ENCODE measurements at regions not wholly inside any gene's neighbourhood (a gene's known extent, or its start where the extent isn't known, plus 50 kb on each side); places are given as distances from the start of the nearest gene placed in this dataset.

DNA sequence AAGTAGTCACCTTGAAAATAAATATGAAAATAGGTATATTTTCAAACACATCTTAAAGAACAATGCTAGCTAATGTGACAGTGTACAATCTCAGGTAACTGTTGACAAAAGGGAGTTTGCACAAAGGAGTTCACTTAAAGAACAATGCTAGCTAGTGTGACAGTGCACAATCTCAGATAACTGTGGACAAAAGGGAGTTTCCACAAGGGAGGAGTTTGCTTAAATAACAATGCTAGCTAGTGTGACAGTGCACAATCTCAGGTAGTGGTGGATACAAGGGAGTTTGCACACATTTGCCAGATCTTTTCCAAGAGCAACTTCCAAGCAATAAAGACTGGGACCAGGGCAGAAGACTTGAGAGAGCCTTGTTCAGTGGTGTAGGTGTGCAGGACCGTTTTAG is 442.9 kb upstream of the FTMT start (continued):
- TF ChIP-seq, protein P1, sequence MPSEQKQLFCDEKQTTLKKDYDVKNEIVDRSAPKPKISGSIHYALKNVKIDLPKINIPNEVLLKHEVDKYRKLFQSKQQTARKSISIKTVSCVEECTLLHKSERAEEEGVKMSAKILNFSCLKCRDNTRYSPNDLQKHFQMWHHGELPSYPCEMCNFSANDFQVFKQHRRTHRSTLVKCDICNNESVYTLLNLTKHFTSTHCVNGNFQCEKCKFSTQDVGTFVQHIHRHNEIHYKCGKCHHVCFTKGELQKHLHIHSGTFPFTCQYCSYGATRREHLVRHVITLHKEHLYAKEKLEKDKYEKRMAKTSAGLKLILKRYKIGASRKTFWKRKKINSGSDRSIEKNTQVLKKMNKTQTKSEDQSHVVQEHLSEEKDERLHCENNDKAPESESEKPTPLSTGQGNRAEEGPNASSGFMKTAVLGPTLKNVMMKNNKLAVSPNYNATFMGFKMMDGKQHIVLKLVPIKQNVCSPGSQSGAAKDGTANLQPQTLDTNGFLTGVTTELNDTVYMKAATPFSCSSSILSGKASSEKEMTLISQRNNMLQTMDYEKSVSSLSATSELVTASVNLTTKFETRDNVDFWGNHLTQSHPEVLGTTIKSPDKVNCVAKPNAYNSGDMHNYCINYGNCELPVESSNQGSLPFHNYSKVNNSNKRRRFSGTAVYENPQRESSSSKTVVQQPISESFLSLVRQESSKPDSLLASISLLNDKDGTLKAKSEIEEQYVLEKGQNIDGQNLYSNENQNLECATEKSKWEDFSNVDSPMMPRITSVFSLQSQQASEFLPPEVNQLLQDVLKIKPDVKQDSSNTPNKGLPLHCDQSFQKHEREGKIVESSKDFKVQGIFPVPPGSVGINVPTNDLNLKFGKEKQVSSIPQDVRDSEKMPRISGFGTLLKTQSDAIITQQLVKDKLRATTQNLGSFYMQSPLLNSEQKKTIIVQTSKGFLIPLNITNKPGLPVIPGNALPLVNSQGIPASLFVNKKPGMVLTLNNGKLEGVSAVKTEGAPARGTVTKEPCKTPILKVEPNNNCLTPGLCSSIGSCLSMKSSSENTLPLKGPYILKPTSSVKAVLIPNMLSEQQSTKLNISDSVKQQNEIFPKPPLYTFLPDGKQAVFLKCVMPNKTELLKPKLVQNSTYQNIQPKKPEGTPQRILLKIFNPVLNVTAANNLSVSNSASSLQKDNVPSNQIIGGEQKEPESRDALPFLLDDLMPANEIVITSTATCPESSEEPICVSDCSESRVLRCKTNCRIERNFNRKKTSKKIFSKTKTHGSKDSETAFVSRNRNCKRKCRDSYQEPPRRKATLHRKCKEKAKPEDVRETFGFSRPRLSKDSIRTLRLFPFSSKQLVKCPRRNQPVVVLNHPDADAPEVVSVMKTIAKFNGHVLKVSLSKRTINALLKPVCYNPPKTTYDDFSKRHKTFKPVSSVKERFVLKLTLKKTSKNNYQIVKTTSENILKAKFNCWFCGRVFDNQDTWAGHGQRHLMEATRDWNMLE (tag by site-specific recombination; conservative IDR thresholded peaks at IDR 0.05; ENCODE audit: low read depth) = no peak
- TF ChIP-seq, protein P2, sequence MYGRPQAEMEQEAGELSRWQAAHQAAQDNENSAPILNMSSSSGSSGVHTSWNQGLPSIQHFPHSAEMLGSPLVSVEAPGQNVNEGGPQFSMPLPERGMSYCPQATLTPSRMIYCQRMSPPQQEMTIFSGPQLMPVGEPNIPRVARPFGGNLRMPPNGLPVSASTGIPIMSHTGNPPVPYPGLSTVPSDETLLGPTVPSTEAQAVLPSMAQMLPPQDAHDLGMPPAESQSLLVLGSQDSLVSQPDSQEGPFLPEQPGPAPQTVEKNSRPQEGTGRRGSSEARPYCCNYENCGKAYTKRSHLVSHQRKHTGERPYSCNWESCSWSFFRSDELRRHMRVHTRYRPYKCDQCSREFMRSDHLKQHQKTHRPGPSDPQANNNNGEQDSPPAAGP (tag by site-specific recombination; IDR thresholded peaks at IDR 0.05) = no peak

DNA sequence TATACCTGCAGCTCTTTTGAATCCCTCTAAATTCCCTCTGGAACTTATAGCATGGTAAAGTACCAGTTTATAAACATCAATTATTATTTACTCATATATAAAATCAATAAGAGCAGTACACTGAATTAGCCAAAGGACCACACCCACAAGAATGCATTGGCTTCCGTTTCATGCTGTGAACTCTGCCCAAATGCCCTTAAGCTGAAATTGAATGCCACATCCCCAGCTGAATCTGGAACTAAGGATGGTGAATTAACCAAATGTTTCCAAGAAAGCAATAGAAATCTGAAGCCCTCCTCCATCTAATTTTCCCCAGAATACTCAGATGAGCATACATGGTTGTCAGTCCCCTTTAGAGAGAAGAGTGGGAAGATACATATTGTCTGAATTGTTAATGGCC is 436.4 kb upstream of the FTMT start:
- POLR2A ChIA-PET = no interaction called here
- TF ChIP-seq ZNF843 (tag by site-specific recombination; IDR thresholded peaks at IDR 0.05) = no peak
- TF ChIP-seq, protein P3, sequence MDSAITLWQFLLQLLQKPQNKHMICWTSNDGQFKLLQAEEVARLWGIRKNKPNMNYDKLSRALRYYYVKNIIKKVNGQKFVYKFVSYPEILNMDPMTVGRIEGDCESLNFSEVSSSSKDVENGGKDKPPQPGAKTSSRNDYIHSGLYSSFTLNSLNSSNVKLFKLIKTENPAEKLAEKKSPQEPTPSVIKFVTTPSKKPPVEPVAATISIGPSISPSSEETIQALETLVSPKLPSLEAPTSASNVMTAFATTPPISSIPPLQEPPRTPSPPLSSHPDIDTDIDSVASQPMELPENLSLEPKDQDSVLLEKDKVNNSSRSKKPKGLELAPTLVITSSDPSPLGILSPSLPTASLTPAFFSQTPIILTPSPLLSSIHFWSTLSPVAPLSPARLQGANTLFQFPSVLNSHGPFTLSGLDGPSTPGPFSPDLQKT (IDR thresholded peaks at IDR 0.05; ENCODE audit: borderline replicate concordance, low read depth, low read length) = no peak
- TF ChIP-seq, protein P4, sequence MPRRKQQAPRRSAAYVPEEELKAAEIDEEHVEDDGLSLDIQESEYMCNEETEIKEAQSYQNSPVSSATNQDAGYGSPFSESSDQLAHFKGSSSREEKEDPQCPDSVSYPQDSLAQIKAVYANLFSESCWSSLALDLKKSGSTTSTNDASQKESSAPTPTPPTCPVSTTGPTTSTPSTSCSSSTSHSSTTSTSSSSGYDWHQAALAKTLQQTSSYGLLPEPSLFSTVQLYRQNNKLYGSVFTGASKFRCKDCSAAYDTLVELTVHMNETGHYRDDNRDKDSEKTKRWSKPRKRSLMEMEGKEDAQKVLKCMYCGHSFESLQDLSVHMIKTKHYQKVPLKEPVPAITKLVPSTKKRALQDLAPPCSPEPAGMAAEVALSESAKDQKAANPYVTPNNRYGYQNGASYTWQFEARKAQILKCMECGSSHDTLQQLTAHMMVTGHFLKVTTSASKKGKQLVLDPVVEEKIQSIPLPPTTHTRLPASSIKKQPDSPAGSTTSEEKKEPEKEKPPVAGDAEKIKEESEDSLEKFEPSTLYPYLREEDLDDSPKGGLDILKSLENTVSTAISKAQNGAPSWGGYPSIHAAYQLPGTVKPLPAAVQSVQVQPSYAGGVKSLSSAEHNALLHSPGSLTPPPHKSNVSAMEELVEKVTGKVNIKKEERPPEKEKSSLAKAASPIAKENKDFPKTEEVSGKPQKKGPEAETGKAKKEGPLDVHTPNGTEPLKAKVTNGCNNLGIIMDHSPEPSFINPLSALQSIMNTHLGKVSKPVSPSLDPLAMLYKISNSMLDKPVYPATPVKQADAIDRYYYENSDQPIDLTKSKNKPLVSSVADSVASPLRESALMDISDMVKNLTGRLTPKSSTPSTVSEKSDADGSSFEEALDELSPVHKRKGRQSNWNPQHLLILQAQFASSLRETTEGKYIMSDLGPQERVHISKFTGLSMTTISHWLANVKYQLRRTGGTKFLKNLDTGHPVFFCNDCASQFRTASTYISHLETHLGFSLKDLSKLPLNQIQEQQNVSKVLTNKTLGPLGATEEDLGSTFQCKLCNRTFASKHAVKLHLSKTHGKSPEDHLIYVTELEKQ (tag by site-specific recombination; IDR thresholded peaks at IDR 0.05; ENCODE audit: borderline replicate concordance) = no peak
- TF ChIP-seq ZNF24 (tag by site-specific recombination; IDR thresholded peaks at IDR 0.05) = no peak
- TF ChIP-seq TCF7L2 (IDR thresholded peaks at IDR 0.05; ENCODE audit: borderline replicate concordance, low read depth, low read length) = no peak
- no peak for TF ChIP-seq ZNF830 (tag by site-specific recombination; IDR thresholded peaks at IDR 0.05; ENCODE audit: low read depth)
- no peak for TF ChIP-seq ZNF558 (tag by site-specific recombination; IDR thresholded peaks at IDR 0.05)
- no peak for TF ChIP-seq ZNF548 (tag by site-specific recombination; IDR thresholded peaks at IDR 0.05)
- TF ChIP-seq MYNN (tag by site-specific recombination; IDR thresholded peaks at IDR 0.05; ENCODE audit: borderline replicate concordance) = no peak
- TF ChIP-seq ZNF596 (tag by site-specific recombination; IDR thresholded peaks at IDR 0.05) = no peak
- no peak for TF ChIP-seq ZNF433 (tag by site-specific recombination; IDR thresholded peaks at IDR 0.05; ENCODE audit: low read depth)
- TF ChIP-seq SALL2 (tag by site-specific recombination; IDR thresholded peaks at IDR 0.05; ENCODE audit: borderline replicate concordance) = no peak
- TF ChIP-seq, protein P5, sequence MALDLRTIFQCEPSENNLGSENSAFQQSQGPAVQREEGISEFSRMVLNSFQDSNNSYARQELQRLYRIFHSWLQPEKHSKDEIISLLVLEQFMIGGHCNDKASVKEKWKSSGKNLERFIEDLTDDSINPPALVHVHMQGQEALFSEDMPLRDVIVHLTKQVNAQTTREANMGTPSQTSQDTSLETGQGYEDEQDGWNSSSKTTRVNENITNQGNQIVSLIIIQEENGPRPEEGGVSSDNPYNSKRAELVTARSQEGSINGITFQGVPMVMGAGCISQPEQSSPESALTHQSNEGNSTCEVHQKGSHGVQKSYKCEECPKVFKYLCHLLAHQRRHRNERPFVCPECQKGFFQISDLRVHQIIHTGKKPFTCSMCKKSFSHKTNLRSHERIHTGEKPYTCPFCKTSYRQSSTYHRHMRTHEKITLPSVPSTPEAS (tag by site-specific recombination; IDR thresholded peaks at IDR 0.05) = no peak
- no peak for TF ChIP-seq ZNF184 (tag by site-specific recombination; IDR thresholded peaks at IDR 0.05)
- no peak for TF ChIP-seq ZNF155 (tag by site-specific recombination; IDR thresholded peaks at IDR 0.05)
- no peak for TF ChIP-seq ZNF114 (tag by site-specific recombination; IDR thresholded peaks at IDR 0.05)
- TF ChIP-seq ZNF19 (tag by site-specific recombination; IDR thresholded peaks at IDR 0.05; ENCODE audit: low read depth) = no peak
- no peak for TF ChIP-seq ZNF2 (tag by site-specific recombination; IDR thresholded peaks at IDR 0.05)
- TF ChIP-seq ZNF132 (tag by site-specific recombination; IDR thresholded peaks at IDR 0.05; ENCODE audit: borderline replicate concordance) = no peak
- TF ChIP-seq PRDM1 (tag by site-specific recombination; IDR thresholded peaks at IDR 0.05) = no peak
- Histone ChIP-seq H3K36me3 (ENCODE audit: control insufficient read depth in 2 of 2, insufficient read depth in 1 of 2, low read length in 2 of 2) (no peaks in the 10 kb centered on the region), H3K9me3 (ENCODE audit: control insufficient read depth, insufficient read depth, low read depth, low read length) (no peaks in the 10 kb centered on the region), H3K27ac (ENCODE audit: extremely low read depth, low read depth, low read length) (no peak overlapping the region), H3K4me3 (ENCODE audit: low read depth, low read length) (no peak overlapping the region), H3K4me1 (ENCODE audit: control insufficient read depth, insufficient read depth, low read length) (no peaks in the 10 kb centered on the region)
- CTCF ChIA-PET = no interaction called here
